GM18499 (cell line): ENCODE measurements at regions not wholly inside any gene's neighbourhood (a gene's known extent, or its start where the extent isn't known, plus 50 kb on each side); places are given as distances from the start of the nearest gene placed in this dataset.
"Not testable (repeated sequence)": the region's sequence is repeated elsewhere in the genome, so short reads cannot be mapped to it uniquely, and the experiment has no call there.

ENCODE experiments used
- ATAC-seq: cut with Tn5 transposase; IDR thresholded peaks from one replicate; pipeline ENCODE4 v1.9.1; 2021; ENCODE audit warnings: moderate number of reproducible peaks; ENCODE audit not compliant: insufficient read depth, unreplicated experiment

DNA sequence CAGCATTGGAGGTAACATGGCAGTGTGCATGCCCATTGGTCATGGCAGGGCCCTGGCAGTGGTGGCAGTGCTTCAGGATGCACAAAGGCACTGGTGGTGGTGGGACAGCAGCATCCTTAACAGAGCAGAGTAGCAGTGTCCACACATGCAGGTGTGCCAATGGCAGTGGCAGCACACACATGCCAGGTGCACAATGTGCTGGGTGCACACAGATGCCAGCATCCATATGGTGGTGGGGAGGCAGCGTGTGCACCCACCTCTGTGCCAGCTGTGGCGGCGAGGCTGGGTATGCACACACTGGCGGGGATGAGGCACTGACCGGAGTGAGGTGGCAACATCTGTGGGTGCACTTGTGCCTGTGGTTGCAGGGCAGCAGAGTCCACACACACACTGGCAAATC lies 150.6 kb downstream of the SI start:
- no peak for ATAC-seq

DNA sequence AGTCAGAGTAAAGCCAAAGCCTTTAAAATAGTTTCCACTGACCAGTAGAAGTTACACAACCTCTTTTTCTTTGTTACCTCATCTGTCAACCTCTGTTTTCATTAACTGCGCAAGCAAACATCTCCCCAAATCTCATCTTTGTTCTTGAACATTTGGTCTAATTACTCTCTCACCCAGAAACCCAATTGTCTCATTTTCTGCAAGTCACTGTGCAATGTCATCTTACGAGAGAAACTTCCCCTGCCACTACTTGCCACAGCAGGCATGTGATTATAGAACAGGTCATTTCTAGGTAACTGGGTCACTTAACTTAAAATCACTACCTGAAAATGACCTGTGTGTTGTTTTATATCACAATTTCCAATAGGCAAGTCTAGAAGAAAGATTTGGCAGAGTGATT lies 159.4 kb downstream of the SI start:
- no peak for ATAC-seq

DNA sequence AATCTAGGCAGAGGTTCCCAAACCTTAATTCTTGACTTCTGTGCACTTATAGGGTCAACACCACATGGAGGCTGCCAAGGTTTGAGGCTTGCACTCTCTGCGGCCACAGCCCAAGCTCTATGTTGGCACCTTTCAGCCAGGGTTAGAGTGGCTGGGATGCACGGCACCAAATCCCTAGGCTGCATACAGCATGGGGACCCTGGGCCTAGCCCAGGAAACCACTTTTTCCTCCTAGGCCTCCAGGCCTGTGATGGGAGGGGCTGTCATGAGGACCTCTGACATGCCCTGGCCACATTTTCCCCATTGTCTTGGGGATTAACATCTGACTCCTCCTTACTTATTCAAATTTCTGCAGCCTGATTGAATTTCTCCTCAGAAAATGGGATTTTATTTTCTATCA lies 165.4 kb downstream of the SI start:
- no peak for ATAC-seq

DNA sequence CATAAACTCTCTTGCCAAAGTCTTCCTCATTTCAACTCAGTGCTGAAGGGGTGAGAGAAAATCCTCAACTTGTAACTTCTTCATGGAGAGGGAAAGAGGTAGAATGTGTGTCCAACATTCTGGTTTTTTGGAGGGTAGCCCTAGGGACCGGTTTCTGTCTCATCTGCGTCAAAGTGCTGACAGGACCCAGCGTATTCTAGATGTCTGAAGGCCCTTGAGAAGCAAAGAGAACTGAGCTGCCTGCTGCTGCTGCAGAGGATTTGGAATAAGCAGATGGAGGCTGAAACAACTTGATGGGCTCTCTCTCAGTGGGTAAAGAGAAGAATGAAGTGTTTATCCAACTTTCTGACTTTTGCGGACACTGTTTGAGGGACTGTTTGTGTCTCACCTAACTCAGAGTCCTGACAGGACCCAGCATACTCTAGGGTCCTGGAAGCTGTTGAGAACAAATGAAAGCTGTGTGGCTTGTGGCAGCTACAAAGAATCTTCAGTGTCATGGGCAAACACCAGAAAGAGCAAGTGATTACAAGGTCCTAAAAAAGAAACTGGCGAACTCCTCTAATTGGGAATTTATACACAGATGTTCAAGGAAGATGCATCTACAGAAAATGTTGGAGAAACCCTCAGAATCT lies 174.4 kb downstream of the SI start:
- ATAC-seq, result no peak

DNA sequence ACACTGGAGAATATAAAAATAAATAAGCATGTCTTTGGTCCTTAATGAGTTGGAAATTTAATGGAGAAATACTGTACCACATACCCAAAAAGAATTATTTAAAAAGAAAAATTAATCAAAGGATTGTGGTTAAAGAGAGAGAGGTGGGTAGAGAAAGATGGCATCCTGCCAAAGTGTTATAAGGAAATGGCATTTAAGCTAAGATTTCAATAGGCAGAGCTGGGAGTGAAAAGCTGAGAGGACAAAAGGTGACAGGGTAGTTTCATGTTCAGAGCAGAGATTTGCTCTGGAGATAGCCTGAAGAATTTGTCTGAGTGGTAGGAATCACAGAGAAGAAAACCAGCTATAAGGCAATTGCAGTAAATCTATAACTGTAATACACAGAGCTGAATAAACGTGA lies 181.0 kb downstream of the SI start:
- no peak for ATAC-seq

DNA sequence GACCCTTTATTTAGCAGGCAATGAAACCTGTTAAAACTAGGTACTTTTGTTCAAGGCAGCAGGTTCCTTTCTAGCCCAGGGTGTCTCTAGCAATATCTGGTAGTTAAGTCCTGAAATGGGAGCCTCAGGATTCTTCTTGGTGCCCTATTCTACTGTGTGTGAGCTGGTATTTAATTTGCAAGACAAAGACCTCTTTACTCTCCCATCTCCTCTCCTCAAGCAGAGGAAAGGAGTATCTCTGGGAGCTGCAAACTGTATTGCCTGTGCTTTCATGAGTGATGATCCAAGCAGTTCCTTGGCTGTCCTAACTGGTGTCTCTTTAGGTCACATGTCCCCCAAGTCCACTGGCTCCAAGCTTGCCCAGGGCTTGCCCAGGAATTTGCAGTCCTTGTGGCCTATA lies 188.2 kb downstream of the SI start:
- no peak for ATAC-seq

DNA sequence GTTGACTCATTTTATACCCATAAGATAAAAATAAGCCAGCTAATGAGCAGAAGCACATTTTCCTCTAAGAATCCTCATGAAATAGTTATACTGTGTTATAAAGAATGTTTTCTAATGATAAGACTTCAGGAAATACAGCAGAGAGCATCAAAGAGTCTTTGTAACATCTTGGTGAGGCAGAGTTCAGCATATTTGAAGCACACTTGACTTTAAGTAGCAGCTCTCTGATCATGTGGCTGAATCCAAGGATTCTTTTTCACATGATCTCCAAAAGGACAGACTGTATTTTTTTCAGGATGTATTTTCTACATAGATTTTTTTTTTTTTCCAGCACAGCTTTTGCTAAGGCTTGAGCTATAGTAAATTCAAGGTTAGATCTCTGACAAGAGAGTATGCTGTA lies 195.1 kb downstream of the SI start:
- ATAC-seq, result no peak

DNA sequence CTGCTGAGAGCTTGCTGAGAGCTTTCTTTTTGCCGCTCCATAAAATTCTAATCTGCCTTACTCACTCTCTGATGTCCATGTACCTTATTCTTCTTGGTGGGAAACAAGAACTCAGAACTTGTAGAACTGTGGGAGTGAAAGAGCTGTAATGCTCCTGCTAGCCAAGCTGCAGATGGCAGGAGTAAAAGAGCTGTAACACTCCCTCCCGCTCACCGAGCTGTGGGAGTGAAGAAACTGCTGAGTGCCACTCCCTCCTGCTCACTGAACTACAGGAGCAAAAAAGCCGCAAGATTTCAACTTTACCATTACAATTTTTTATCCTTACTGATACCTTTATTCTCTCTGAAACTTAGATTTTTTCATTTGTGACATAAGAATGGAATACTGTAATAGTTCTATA lies 199.1 kb downstream of the SI start:
- ATAC-seq, result no peak

DNA sequence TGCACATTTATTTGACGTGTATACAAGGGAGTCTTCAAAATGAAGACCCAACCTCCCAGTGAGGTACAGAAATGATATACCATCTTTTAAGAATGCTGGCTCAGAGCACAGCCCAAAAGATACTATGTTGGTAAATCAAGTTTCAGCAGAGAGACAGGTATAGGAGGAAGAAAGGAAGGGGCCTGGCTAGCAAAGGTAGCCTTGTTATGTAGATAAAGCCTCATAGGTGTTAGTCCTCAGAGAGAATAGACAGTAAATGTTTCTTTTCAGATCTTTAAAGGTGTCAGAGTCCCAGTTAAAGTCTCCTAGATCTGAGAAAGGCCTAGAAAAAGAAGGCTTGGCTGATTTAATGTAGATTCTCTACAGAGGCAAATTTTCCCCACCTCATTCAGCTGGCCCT lies 213.8 kb downstream of the SI start:
- ATAC-seq, result no peak

DNA sequence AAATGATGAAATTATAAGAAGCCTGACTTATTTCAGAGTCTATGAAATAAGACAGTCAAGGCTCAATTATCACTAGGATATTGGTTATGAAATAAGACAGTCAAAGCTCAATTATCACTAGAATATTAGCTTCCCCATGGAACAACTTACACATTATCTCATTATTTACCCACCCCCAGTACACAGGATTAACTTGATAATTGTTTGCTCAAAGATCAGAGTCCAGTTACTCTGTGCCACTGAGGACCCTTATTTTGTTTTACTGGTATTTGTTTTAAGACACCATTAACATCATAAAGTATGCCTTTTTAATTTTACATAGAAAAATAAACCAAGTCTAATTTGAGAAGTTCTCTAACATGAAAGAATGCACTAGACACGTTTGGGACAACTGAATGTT lies 225.4 kb downstream of the SI start:
- no peak for ATAC-seq

DNA sequence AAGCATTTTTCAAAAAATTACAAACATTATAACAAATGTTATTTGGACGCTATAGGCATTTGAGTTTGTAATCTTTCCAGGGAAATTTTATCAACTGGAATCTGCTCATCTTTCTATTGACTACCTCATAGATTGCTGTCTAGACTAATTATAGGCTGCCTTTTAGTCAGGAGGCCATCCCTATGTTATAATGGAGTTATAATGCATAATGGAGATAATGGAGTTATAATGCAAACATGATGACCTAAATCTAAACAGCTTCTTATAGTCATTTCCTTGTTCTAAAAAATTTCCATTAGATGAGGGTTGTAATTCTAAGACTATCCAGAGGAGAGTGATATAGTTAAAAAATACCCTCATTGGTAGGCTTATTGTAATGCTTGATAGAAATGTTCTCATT lies 226.4 kb downstream of the SI start:
- ATAC-seq, result no peak

DNA sequence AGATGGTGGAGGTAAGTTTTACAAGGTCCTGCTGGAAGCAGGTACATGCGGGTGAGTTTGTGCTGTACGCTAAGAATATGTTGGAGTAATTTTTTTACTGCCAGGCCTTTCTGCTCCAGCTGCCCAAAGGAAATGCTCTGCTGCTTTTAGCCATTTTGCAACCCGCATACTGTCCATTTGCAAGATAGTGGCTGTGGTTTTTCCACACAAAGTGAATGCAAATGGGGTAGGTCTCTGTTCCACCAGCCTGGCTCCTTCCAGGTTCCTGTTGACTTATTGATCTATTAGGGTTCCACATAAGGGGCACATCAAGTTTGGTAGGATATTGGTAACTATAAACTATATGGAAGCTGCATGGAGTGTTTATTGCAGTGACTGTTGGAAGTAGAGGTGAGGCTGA lies 227.1 kb downstream of the SI start:
- ATAC-seq, result no peak

DNA sequence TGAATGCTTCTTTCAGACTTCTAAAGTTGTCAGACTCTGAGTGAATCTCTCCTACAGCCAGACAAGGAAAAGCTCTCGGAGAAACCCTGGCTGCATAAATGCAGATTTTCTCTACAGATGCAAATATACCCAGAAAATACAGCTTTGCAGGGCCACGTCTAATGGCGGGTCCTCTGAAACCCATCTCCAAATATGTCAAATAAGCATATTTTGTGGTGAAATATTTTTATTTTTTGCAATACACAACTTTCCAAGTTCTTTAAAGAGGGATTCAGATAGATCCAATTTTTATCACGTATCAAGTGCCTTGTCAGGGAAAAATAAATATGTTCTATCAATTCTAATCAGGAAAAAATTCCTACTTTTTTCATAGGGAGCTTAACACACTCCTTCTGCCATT lies 229.4 kb downstream of the SI start:
- ATAC-seq, result no peak

DNA sequence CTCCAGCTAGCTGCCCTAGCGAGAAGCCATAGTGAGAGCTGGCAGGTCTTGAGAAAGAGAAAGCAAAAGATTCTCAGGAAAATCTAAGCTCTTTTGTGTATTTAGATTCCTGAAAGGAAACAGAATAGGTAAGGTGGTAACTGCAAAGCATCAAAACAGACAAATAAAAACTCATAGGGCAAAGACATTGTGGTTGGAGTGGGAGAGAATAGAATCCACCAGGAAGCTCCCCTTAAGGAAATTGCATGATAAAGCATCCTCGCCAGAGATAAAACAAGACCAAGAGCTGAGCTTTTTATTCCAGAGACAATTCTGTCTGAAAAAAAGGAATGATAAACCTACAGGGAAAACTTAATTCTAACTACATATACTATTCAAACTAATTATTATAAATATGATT lies 232.6 kb downstream of the SI start:
- ATAC-seq, result no peak

DNA sequence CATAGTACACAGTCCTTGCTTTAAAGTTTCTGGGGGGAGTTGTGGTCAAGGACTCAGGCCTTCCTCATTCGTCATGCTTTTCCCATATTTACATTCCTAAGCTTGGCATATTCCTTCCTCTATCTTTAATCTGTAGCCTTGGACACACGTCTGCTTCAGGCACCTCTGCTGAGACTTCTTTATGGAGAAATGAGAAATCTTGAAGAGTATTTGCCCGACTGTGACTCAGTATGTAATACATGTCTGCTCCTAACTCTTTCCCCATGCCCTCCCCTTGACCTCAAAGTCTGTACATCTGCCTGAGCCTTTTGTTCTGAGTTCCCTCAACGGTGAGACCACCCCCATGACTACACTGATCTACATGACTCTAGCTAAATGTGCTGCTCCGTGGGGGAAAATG lies 246.1 kb downstream of the SI start:
- ATAC-seq, result no peak

DNA sequence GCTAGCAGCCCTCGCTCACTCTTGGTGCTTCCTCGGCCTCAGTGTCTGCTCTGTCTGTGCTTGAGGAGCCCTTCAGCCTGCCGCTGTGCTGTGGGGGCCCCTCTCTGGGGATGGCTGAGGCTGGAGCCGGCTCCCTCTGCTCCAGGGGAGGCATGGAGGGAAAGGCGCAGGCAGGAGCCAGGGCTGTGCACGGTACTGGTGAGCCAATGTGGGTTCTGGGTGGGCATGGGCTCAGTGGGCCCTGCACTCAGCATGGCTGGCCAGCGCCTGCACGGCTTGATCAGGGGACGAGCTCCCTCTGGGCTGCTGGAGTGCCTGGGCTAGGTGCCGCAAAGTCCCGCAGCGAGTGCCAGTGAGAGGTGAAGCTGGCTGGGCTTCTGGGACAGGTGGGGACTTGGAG lies 260.0 kb downstream of the SI start:
- no peak for ATAC-seq

DNA sequence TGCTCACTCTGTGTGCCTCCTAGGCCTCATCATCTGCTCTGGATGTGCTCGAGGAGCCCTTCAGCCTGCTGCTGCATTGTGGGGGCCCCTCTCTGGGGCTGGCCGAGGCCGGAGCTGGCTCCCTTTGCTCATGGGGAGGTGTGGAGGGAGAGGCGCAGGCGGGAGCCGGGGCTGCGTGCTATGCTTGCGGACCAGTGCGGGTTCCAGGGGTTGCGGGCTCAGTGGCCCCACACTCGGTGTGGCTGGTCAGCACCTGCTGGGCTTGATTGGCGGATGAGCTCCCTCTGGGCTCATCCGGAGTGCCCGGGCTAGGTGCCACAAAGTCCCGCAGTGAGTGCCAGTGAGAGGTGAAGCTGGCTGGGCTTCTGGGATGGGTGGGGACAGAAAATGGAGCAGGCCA lies 264.2 kb downstream of the SI start:
- no peak for ATAC-seq

DNA sequence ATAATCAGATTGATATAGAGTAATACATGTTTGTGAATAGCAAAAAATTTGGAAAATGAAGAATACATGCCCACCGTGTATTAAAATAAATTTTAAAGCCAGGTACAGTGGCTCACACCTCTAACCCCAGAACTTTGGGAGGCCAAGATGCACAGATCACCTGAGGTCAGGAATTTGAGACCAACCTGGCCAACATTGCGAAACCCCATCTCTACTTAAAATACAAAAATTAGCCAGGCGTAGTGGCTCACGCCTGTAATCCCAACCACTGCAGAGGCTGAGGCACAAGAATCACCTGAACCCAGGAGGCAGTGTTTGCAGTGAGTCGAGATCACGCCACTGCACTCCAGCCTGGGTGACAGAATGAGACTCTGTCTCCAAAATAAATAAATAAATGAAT lies 266.3 kb downstream of the SI start:
- ATAC-seq, result no peak

DNA sequence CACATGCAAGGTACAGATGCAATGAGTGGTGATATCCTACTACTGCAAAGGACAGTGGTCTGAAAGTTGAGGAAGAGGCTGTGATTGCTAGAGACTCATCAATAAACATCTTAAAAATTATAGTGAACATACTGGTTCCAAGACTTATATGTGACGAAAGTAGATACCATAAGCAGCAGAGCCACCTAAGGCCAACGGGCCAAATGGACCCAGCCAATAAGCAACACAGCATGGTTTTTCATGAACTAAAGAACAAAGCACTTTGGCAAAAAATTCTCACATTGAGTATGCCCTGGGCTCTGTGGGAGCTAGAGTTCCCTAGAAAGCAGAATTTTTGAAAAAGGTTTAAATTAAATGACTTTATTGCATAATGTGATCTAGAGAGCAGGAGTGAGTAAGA lies 272.1 kb downstream of the SI start:
- ATAC-seq, result no peak

DNA sequence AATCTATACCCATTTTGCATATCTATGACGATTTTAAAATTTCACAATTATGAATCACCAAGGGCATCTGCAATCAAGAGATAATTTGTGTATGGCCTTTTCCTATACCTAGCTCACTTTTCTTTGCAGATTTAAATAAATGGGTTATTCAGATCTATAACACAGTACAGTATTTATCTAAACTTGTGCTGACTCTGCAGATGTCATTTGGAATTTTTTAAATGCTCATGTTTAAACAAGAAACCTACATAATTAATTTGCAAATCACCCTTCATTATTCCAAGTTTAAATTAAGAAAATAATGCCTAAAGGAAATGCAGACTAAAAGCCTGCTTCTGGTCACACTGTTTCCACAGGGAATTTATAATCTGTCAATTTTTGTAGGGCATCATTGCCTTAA lies 284.2 kb downstream of the SI start:
- no peak for ATAC-seq

DNA sequence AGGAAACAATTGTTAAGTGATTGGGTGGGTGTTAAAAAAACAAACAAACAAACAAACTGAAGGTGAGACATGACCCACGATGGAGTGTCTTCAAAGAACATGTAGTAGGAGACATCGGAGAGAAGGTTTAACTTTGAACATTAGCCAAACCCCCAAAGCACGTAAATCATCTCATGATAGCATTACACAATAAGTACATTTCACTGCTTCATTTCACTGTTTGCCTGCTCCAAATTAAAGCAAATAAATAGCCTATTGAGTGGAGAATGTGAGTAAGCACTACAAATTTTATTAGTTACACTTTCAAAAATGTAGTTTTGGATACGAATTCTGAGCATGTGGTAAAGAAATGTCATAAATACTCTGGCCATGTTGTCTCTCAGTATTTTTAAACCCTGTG lies 287.0 kb downstream of the SI start:
- no peak for ATAC-seq

DNA sequence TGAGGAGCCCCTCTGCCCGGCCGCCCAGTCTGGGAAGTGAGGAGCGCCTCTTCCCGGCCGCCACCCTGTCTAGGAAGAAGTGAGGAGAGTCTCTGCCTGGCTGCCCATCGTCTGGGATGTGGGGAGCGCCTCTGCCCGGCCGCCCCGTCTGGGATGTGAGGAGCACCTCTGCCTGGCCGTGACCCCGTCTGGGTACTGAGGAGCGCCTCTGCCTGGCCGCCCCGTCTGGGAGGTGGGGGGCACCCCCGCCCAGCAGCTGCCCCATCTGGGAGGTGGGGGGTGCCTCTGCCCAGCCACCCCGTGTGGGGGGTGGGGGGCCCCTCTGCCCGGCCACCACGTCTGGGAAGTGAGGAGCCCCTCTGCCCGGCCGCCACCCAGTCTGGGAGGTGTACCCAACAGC lies 293.9 kb downstream of the SI start:
- ATAC-seq, result not testable (repeated sequence)

DNA sequence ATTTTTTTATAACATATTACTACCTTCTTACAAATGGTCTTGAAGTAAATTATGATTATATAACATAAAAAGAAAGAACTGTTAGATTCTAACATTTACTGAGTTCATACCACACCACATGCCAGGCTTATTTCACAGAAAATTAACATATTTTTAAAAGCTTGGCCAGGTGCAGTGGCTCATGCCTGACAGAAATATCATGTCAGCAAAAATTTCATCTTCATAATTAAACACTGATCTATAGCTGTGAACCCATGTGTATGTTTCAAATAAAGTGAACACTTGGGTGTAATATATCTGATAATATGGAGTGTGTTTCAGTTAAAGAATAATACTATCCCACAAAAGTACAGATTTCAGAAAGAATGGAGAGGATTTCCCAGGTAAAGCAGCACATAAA lies 296.5 kb downstream of the SI start:
- ATAC-seq, result no peak
